H1 (cell line): ENCODE measurements at regions not wholly inside any gene's neighbourhood (a gene's known extent, or its start where the extent isn't known, plus 50 kb on each side); places are given as distances from the start of the nearest gene placed in this dataset.

ENCODE experiments used
- CTCF ChIA-PET: fragments of 300-600 bp; sonication (Branson Sonifier 250); formaldehyde crosslinking; loops from one replicate; lab custom pipeline; 2021; ENCODE audit not compliant: partially characterized antibody; lab: Charles Lee
- POLR2A ChIA-PET: fragments of 300-600 bp; sonication (Branson Sonifier 250); formaldehyde crosslinking; loops from one replicate; lab custom pipeline; 2021; ENCODE audit warnings: inconsistent platforms; ENCODE audit not compliant: partially characterized antibody; lab: Charles Lee
- DNase-seq, 2 experiments: peaks; one replicate each; pipeline versions ENCODE4 v3.0.0 to v3.0.0-alpha.2; 2010 to 2022; ENCODE audit warnings: low spot score in 2 of 2, low read depth in 1 of 2, mixed read lengths in 1 of 2
- FAIRE-seq: peaks from 2 replicates; lab custom pipeline; 2011; peaks lifted over from hg19 to GRCh38; lab: Jason Lieb, UNC
- H2AFZ ChIP-seq: 2 replicates; pipeline ENCODE4 v1.8.1; 2012; ENCODE audit warnings: low read length, inconsistent platforms
- H2AK5ac ChIP-seq: 2 replicates; pipeline ENCODE4 v1.6.1; 2013; ENCODE audit warnings: low read depth, low read length
- H2BK120ac ChIP-seq: replicated peaks from 2 replicates; pipeline ENCODE3; 2013; ENCODE audit warnings: low read depth, low read length, inconsistent platforms
- H2BK12ac ChIP-seq: 2 replicates; pipeline ENCODE4 v1.6.1; 2013; ENCODE audit warnings: low read depth, low read length
- H2BK15ac ChIP-seq: 2 replicates; pipeline ENCODE4 v1.6.1; 2013; ENCODE audit warnings: low read length
- H2BK20ac ChIP-seq: 2 replicates; pipeline ENCODE4 v1.6.1; 2013; ENCODE audit warnings: low read length
- H2BK5ac ChIP-seq: 2 replicates; pipeline ENCODE4 v1.6.1; 2013; ENCODE audit warnings: low read depth, low read length
- H3K14ac ChIP-seq: 2 replicates; pipeline ENCODE4 v1.6.1; 2013; ENCODE audit warnings: inconsistent platforms; ENCODE audit not compliant: insufficient read length
- H3K18ac ChIP-seq: 2 replicates; pipeline ENCODE4 v1.6.1; 2013; ENCODE audit warnings: low read length; ENCODE audit errors: extremely low read depth
- H3K23ac ChIP-seq: 2 replicates; pipeline ENCODE4 v1.6.1; 2013; ENCODE audit warnings: inconsistent platforms; ENCODE audit not compliant: insufficient read length
- H3K23me2 ChIP-seq: 2 replicates; pipeline ENCODE4 v1.6.1; 2013; ENCODE audit warnings: low read depth, low read length
- H3K27ac ChIP-seq: 2 replicates; pipeline ENCODE4 v1.6.1; 2011; ENCODE audit warnings: low read depth, low read length, inconsistent platforms
- H3K27me3 ChIP-seq, 4 experiments: replicated peaks in 1 of 4; 1 replicate in 1 of 4; 2 replicates in 3 of 4; pipeline versions ENCODE4 v1.6.1 to v1.8.1; 2011 to 2013; ENCODE audit warnings: low read length in 3 of 4, mild to moderate bottlenecking in 3 of 4, inconsistent platforms in 2 of 4, mixed read lengths in 2 of 4, moderate library complexity in 1 of 4; ENCODE audit not compliant: control insufficient read depth in 3 of 4, insufficient read depth in 3 of 4; ENCODE audit errors: extremely low read depth in 1 of 4
- H3K36me3 ChIP-seq, 4 experiments: 2 replicates each; pipeline versions ENCODE4 v1.6.1 to v1.8.1; 2011 to 2013; ENCODE audit warnings: mild to moderate bottlenecking in 4 of 4, low read length in 3 of 4, moderate library complexity in 2 of 4, control low read depth in 1 of 4, inconsistent platforms in 1 of 4; ENCODE audit not compliant: insufficient read depth in 4 of 4, control insufficient read depth in 2 of 4
- H3K4ac ChIP-seq: replicated peaks from 2 replicates; pipeline ENCODE3; 2013; ENCODE audit warnings: low read length, low read depth, mixed read lengths, inconsistent platforms; ENCODE audit not compliant: insufficient read length
- H3K4me1 ChIP-seq, 4 experiments: replicated peaks in 1 of 4; 1 replicate in 1 of 4; 2 replicates in 3 of 4; pipeline versions ENCODE4 v1.6.1 to v1.8.1; 2011 to 2013; ENCODE audit warnings: low read length in 3 of 4, inconsistent platforms in 2 of 4, mixed read lengths in 1 of 4; ENCODE audit not compliant: insufficient read depth in 4 of 4, control insufficient read depth in 3 of 4
- H3K4me2 ChIP-seq, 2 experiments: 2 replicates each; pipeline versions ENCODE4 v1.6.1 to v1.8.1; 2011 to 2013; ENCODE audit warnings: low read depth in 2 of 2, low read length in 2 of 2, control low read depth in 1 of 2, inconsistent platforms in 1 of 2, mild to moderate bottlenecking in 1 of 2; ENCODE audit not compliant: insufficient read depth in 1 of 2
- H3K4me3 ChIP-seq, 4 experiments: fragments of 200-600, 300-600 bp in 1 of 4; sonication (generic), shearing (Covaris generic), sonication (Bioruptor Twin) in 1 of 4; 2 replicates each; pipeline versions ENCODE4 v1.5.1 to v1.8.1; 2011 to 2016; ENCODE audit warnings: low read length in 4 of 4, low read depth in 3 of 4, control low read depth in 2 of 4, inconsistent platforms in 2 of 4, mild to moderate bottlenecking in 2 of 4, mixed read lengths in 1 of 4, moderate library complexity in 1 of 4; ENCODE audit not compliant: insufficient read depth in 2 of 4; ENCODE audit errors: extremely low read depth in 1 of 4
- H3K56ac ChIP-seq: replicated peaks from 2 replicates; pipeline ENCODE3; 2013; ENCODE audit warnings: low read depth, mild to moderate bottlenecking, mixed read lengths, low read length, inconsistent platforms; ENCODE audit not compliant: insufficient read length
- H3K79me1 ChIP-seq: 2 replicates; pipeline ENCODE4 v1.6.1; 2013; ENCODE audit warnings: low read depth, low read length, control low read depth
- H3K79me2 ChIP-seq, 2 experiments: 2 replicates each; pipeline versions ENCODE4 v1.6.1 to v1.8.1; 2012 to 2013; ENCODE audit warnings: low read length in 2 of 2, mild to moderate bottlenecking in 2 of 2, inconsistent platforms in 1 of 2; ENCODE audit not compliant: insufficient read depth in 2 of 2, control insufficient read depth in 1 of 2
- H3K9ac ChIP-seq, 4 experiments: replicated peaks in 1 of 4; 1 replicate in 1 of 4; 2 replicates in 3 of 4; pipeline versions ENCODE4 v1.6.1 to v1.8.1; 2011 to 2013; ENCODE audit warnings: low read depth in 3 of 4, low read length in 3 of 4, control low read depth in 2 of 4, mild to moderate bottlenecking in 2 of 4, moderate library complexity in 2 of 4, inconsistent platforms in 1 of 4; ENCODE audit errors: extremely low read depth in 1 of 4
- H3K9me3 ChIP-seq, 2 experiments: 2 replicates each; pipeline versions ENCODE4 v1.6.1 to v1.8.1; 2012 to 2013; ENCODE audit warnings: mild to moderate bottlenecking in 2 of 2, moderate library complexity in 2 of 2, control low read depth in 1 of 2, inconsistent platforms in 1 of 2, low read depth in 1 of 2, low read length in 1 of 2, mixed read lengths in 1 of 2; ENCODE audit not compliant: insufficient read depth in 2 of 2
- H4K20me1 ChIP-seq, 2 experiments: replicated peaks in 1 of 2; 2 replicates each; pipeline versions ENCODE3 to v1.8.1; 2011 to 2013; ENCODE audit warnings: inconsistent platforms in 2 of 2, low read length in 2 of 2, mild to moderate bottlenecking in 1 of 2; ENCODE audit not compliant: insufficient read depth in 2 of 2, control insufficient read depth in 1 of 2
- H4K5ac ChIP-seq: 2 replicates; pipeline ENCODE4 v1.6.1; 2013; ENCODE audit warnings: low read length, low read depth, mixed read lengths, inconsistent platforms; ENCODE audit not compliant: insufficient read length
- H4K8ac ChIP-seq: 2 replicates; pipeline ENCODE4 v1.8.0; 2013; ENCODE audit warnings: mild to moderate bottlenecking, moderate library complexity, low read length, inconsistent platforms; ENCODE audit not compliant: insufficient read depth; ENCODE audit errors: extremely low read depth
- H4K91ac ChIP-seq: replicated peaks from 2 replicates; pipeline ENCODE3; 2013; ENCODE audit warnings: low read length, mixed read lengths, inconsistent platforms; ENCODE audit not compliant: insufficient read length
- CTCF ChIP-seq, 3 experiments: IDR thresholded peaks; 1 replicate in 2 of 3; 2 replicates in 1 of 3; pipeline versions ENCODE4 v1.5.1 to v1.6.1; 2011; ENCODE audit warnings: low read length in 3 of 3, mild to moderate bottlenecking in 3 of 3, inconsistent platforms in 2 of 3, low read depth in 1 of 3, moderate library complexity in 1 of 3; ENCODE audit not compliant: insufficient read depth in 1 of 3; ENCODE audit errors: control extremely low read depth in 1 of 3
- EP300 ChIP-seq, 2 experiments: IDR thresholded peaks; 1 replicate in 1 of 2; 2 replicates in 1 of 2; pipeline ENCODE4 v1.6.1; 2011 to 2012; ENCODE audit warnings: low read depth in 2 of 2, low read length in 2 of 2, mild to moderate bottlenecking in 2 of 2, borderline replicate concordance in 1 of 2, inconsistent platforms in 1 of 2, moderate library complexity in 1 of 2
- HDAC2 ChIP-seq, 2 experiments: fragments of 300-600 bp in 1 of 2; sonication (generic) in 1 of 2; IDR thresholded peaks; 2 replicates each; pipeline ENCODE4 v1.6.1; 2011 to 2012; ENCODE audit warnings: low read depth in 2 of 2, low read length in 2 of 2, mild to moderate bottlenecking in 2 of 2, moderate library complexity in 2 of 2, borderline replicate concordance in 1 of 2, inconsistent platforms in 1 of 2
- HDAC6 ChIP-seq: IDR thresholded peaks from one replicate; pipeline ENCODE4 v1.7.1; 2012; ENCODE audit warnings: low read depth, mild to moderate bottlenecking, inconsistent platforms, low read length, moderate library complexity
- KDM4A ChIP-seq: IDR thresholded peaks from one replicate; pipeline ENCODE4 v1.7.1; 2012; ENCODE audit warnings: low read depth, mild to moderate bottlenecking, moderate library complexity, low read length, inconsistent platforms; ENCODE audit not compliant: severe bottlenecking
- RAD21 ChIP-seq, 2 experiments: IDR thresholded peaks in 1 of 2; conservative IDR thresholded peaks in 1 of 2; 2 replicates each; pipeline ENCODE4 v1.6.1; 2011; ENCODE audit warnings: low read depth in 2 of 2, low read length in 2 of 2, improper control_type of control experiment in 1 of 2, inconsistent platforms in 1 of 2, mild to moderate bottlenecking in 1 of 2, moderate library complexity in 1 of 2
- SAP30 ChIP-seq: fragments of 300-600 bp; sonication (generic); IDR thresholded peaks from 2 replicates; pipeline ENCODE4 v1.7.1; 2012; ENCODE audit warnings: low read length, moderate library complexity, mild to moderate bottlenecking, inconsistent platforms; ENCODE audit not compliant: insufficient read depth, insufficient replicate concordance
- SUZ12 ChIP-seq: fragments of 200-600 bp; sonication (generic); IDR thresholded peaks from 2 replicates; pipeline ENCODE4 v1.6.1; 2012; ENCODE audit warnings: mild to moderate bottlenecking, inconsistent platforms, low read length, moderate library complexity, mixed read lengths
- WGBS, 2 experiments: shearing (Covaris generic) in 1 of 2; methylation state at CpG; one replicate each; pipeline versions ENCODE4 v1.1.6 to v1.1.7; 2013 to 2015; ENCODE audit warnings: low lambda C conversion rate in 2 of 2, mixed read lengths in 2 of 2, inconsistent platforms in 1 of 2, low coverage in 1 of 2, missing lambda C conversion rate in 1 of 2; ENCODE audit not compliant: insufficient replicate concordance in 2 of 2, insufficient coverage in 1 of 2, insufficient read length in 1 of 2; ENCODE audit errors: extremely low coverage in 1 of 2, missing lambda C conversion rate in 1 of 2; 5-methylcytosine and 5-hydroxymethylcytosine counted together
- TF ChIP-seq, protein P1 (sequence below): IDR thresholded peaks from 2 replicates; pipeline ENCODE4 v1.6.1; 2011; ENCODE audit warnings: low read depth, mild to moderate bottlenecking, low read length; ENCODE audit not compliant: insufficient read depth

- no peak overlapping the region for H4K91ac ChIP-seq
- CTCF ChIA-PET: interaction anchor here (0.9 to 1.6 kb wide), 3 partner anchors 9 to 38 kb away, joined by 3 to 8 read pairs (median 5); no protein-coding TSS in a partner anchor
- no peaks in the 10 kb centered on the region for H3K79me1 ChIP-seq
- H3K23me2 ChIP-seq: no peaks in the 10 kb centered on the region; the same call in 1 of the 2 replicates
- H3K4me2 ChIP-seq: no peak overlapping the region
- H2BK20ac ChIP-seq: no peak overlapping the region
- H2BK5ac ChIP-seq: no peak overlapping the region
- no peak overlapping the region for H2AK5ac ChIP-seq
- no peaks in the 10 kb centered on the region for H3K9me3 ChIP-seq
- no peak overlapping the region for H2AFZ ChIP-seq
- H3K4me3 ChIP-seq: no peak overlapping the region
- H3K27ac ChIP-seq: no peak overlapping the region
- POLR2A ChIA-PET: no interaction called here
- H3K18ac ChIP-seq: no peak overlapping the region
- H4K8ac ChIP-seq: no peak overlapping the region
- H3K79me2 ChIP-seq: no peaks in the 10 kb centered on the region
- no peak for FAIRE-seq
- H3K56ac ChIP-seq: no peak overlapping the region
- H3K4me1 ChIP-seq: no peaks in the 10 kb centered on the region
- H3K27me3 ChIP-seq: peaks cover 0 to 1% (median 0%) of the 10 kb centered on the region in 4 experiments; a peak in 1 of 7 replicates
- no peak overlapping the region for H3K23ac ChIP-seq
- H2BK120ac ChIP-seq: no peak overlapping the region
- 94% methylated on average over 6 of the region's 6 CpGs; no CpG with 5 or more reads in 1 of the 2 experiments for WGBS, 2 experiments
- H4K5ac ChIP-seq: no peak overlapping the region
- no peak overlapping the region for H2BK12ac ChIP-seq
- H3K14ac ChIP-seq: no peak overlapping the region
- DNase-seq: no peak
- H3K4ac ChIP-seq: no peak overlapping the region
- no peak overlapping the region for H3K9ac ChIP-seq
- no peak overlapping the region for H2BK15ac ChIP-seq
- no peaks in the 10 kb centered on the region for H3K36me3 ChIP-seq
- H4K20me1 ChIP-seq: no peaks in the 10 kb centered on the region
- TF ChIP-seq EP300 (IDR thresholded peaks at IDR 0.05; ENCODE audit: borderline replicate concordance in 1 of 2, low read depth in 2 of 2, low read length in 2 of 2): no peak
- no peak for TF ChIP-seq SAP30
- no peak for TF ChIP-seq HDAC2 (IDR thresholded peaks at IDR 0.05; ENCODE audit: borderline replicate concordance in 1 of 2, low read depth in 2 of 2, low read length in 2 of 2)
- peak; percentile 36 to 46 for TF ChIP-seq RAD21 (IDR thresholded peaks at IDR 0.05 in 1 of 2, conservative IDR thresholded peaks at IDR 0.05 in 1 of 2; ENCODE audit: low read depth in 2 of 2, low read length in 2 of 2)
- no peak for TF ChIP-seq SUZ12
- no peak for TF ChIP-seq KDM4A
- no peak for TF ChIP-seq HDAC6
- peak in 2 of 3 experiments; percentile 11 to 32; a peak in 2 of 4 replicates for TF ChIP-seq CTCF (IDR thresholded peaks at IDR 0.05; ENCODE audit: control extremely low read depth in 1 of 3, insufficient read depth in 1 of 3, low read depth in 1 of 3, low read length in 3 of 3)
- TF ChIP-seq, protein P1, sequence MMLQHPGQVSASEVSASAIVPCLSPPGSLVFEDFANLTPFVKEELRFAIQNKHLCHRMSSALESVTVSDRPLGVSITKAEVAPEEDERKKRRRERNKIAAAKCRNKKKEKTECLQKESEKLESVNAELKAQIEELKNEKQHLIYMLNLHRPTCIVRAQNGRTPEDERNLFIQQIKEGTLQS: no peak
Measured at GRCh38 chr1:98260839-98261238, 340.0 kb upstream of the DPYD start.
